Lower leg skin (tissue), 3 donors: ENCODE measurements at regions not wholly inside any gene's neighbourhood (a gene's known extent, or its start where the extent isn't known, plus 50 kb on each side); places are given as distances from the start of the nearest gene placed in this dataset.

Source experiments
- POLR2A ChIP-seq, 2 donors: fragments of 450-650 bp; IDR thresholded peaks; one replicate each; pipeline ENCODE4 v1.6.1; 2016 to 2017; ENCODE audit warnings: antibody characterized with exemption in 2 of 2, mild to moderate bottlenecking in 1 of 2, moderate library complexity in 1 of 2
- TF ChIP-seq, protein P1 (sequence below), 3 donors: fragments of 450-650 bp; IDR thresholded peaks; one replicate each; pipeline ENCODE4 v1.5.1; 2016; ENCODE audit warnings: antibody characterized with exemption in 3 of 3, mild to moderate bottlenecking in 3 of 3, moderate library complexity in 2 of 3

DNA sequence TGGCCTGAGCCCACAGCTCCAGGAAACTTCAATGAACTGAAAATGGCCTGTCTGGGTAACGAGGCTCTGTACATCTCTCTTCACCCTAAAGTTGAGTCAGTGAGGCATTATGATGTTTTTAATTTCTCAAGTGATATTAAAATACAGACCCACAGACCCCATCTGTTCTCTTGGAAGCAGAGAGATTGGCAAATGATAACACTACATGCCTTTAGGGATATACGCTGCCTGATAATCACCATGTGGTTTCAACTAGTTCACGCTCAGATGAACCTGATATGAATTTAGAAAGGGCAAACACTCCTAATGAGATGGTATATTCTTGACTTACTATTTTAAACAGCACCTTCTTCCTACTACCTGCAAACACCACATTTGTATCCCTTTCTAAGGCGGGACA is 127.5 kb downstream of the RFC3 start:
- TF ChIP-seq, protein P1, sequence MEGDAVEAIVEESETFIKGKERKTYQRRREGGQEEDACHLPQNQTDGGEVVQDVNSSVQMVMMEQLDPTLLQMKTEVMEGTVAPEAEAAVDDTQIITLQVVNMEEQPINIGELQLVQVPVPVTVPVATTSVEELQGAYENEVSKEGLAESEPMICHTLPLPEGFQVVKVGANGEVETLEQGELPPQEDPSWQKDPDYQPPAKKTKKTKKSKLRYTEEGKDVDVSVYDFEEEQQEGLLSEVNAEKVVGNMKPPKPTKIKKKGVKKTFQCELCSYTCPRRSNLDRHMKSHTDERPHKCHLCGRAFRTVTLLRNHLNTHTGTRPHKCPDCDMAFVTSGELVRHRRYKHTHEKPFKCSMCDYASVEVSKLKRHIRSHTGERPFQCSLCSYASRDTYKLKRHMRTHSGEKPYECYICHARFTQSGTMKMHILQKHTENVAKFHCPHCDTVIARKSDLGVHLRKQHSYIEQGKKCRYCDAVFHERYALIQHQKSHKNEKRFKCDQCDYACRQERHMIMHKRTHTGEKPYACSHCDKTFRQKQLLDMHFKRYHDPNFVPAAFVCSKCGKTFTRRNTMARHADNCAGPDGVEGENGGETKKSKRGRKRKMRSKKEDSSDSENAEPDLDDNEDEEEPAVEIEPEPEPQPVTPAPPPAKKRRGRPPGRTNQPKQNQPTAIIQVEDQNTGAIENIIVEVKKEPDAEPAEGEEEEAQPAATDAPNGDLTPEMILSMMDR (IDR thresholded peaks at IDR 0.05): no peak
- TF ChIP-seq POLR2A (IDR thresholded peaks at IDR 0.05): no peak
